T47D (cell line): ENCODE measurements at regions not wholly inside any gene's neighbourhood (a gene's known extent, or its start where the extent isn't known, plus 50 kb on each side); places are given as distances from the start of the nearest gene placed in this dataset.

Source experiments
- DNase-seq, 2 experiments: peaks; one replicate each; pipeline versions ENCODE4 v3.0.0 to v3.0.0-alpha.2; 2011 to 2012; ENCODE audit warnings: low read depth in 1 of 2, low spot score in 1 of 2
- JUND ChIP-seq: IDR thresholded peaks from 2 replicates; pipeline ENCODE4 v1.6.1; 2012; ENCODE audit warnings: low read depth
- in situ Hi-C: cut with HindIII; loops from 2 replicates; pipeline ENCODE4 v1.10.0; 2016; ENCODE audit warnings: low sequenced_read_pairs, low pct_unique_long_range_greater_than_20kb

DNA sequence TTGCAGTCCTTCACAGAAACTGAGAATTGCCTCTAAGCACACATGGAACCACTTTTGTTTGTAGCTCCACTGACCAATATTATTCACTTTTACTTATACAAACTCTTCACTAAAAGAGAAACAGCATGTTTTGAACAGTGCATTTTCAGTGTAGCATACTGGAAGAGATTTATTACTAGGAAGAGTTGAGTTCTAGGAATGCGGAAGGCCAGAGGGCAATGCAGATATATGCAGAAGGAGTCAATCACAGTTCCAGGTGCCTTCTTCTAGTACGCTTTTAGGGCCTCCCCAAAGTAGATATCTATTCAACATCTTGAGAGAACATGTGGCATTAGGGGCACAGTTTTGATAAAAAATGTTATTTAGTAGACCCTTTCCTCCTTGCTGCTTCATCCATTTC is 1654.0 kb upstream of the ZEB2 start:
- DNase-seq, result no peak
- in situ Hi-C loops, result no loop called here
- no peak for TF ChIP-seq JUND

DNA sequence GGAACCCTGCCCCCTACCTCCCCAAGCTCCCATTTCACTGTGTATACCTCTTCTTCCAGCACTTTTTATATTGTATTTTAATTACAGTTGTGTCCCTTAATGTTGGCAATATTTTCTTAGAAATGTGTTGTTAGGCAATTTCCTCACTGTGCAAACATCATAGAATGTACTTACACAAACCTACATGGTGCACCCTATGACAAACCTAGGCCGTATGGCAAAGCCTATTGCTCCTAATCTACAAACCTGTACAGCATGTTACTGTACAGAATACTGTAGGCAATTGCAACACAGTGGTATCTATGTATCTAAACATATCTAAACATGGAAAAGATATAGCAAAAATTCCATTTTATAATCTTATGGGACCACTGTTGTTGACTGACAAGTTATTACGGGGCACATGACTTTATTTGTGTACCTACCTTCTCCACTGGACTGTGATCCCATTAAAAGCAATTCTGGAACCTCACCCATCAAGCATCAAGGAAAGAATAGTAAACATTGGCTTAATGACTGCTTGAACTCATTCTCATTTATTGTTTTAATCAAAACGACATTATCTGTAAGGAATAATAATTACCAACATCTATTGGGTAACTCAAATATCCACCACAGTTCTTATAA is 1641.5 kb upstream of the ZEB2 start:
- in situ Hi-C loops, result no loop called here

GRCh38 chr2:146158072-146158674 is 1638.3 kb upstream of the ZEB2 start:
- TF ChIP-seq JUND, result no peak
- DNase-seq, result no peak
- in situ Hi-C loops, result no loop called here

More for the DNA sequence above, 1641.5 kb upstream of the ZEB2 start:
- no peak for TF ChIP-seq JUND
- no peak for DNase-seq

- in situ Hi-C loops, result no loop called here
- DNase-seq, result peak in 1 of 2 experiments; percentile 6
- TF ChIP-seq JUND, result no peak
Observed at GRCh38 chr2:146147448-146148012, 1627.6 kb upstream of the ZEB2 start.

DNA sequence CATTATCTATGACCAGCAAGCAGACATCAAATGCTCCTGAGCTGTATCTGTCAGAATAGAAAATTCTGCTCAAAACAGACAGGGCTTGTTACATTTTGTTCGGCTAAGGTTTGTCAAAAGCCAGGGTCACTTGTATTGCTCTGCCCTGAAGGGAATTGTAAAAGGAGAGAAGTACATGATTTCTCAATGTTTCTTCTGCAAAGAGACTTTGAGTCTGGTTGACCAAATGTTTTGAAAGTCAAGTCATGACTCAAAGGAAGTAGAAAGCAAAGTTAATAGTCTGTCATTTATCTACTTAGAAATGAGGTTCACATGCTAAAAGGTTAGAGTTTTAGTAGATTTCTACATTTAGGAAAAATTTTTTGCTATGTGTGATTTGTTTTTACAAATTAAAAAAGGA is 1624.1 kb upstream of the ZEB2 start:
- TF ChIP-seq JUND, result no peak
- no peak for DNase-seq
- in situ Hi-C loops, result no loop called here

DNA sequence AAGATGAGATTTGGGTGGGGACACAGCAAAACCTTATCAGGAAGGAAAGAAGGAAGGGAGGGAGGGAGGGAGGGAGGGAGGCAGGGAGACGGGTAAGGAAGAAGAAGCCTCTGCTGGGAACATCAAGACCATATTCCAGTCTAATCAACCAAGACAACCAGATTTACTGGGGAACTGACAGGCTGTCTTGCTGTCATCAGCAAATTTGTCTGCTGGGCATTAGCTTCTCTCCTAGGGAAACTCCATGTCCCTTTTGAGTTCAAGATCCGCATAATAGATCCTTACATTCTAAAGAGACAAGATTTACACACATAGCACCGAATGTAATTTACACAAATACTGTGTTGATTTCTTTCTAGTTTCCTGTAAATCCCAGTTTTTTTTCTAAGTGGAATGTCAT is 1618.9 kb upstream of the ZEB2 start:
- no peak for TF ChIP-seq JUND
- no peak for DNase-seq
- in situ Hi-C loops, result no loop called here

DNA sequence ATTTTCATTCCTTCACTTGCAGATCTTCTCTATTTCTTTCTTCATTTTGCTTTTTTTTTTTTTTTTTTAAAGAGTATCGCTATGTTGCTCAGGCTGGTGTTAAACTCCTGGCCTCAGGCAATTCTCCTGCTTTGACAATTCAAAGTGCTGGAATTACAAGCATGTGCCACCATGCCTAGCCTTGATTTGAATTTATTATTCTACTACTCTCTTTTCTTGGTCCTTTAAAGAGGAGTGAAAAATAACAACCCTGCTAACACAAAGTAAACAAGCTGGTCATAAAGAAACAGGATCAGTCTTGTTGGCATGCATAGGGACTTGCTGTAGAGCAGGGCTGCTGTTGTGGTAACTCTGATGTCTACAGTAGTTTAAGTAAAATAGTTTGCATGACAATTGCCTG is 1615.3 kb upstream of the ZEB2 start:
- in situ Hi-C loops, result no loop called here
- DNase-seq, result peak in 1 of 2 experiments; percentile 12
- no peak for TF ChIP-seq JUND

DNA sequence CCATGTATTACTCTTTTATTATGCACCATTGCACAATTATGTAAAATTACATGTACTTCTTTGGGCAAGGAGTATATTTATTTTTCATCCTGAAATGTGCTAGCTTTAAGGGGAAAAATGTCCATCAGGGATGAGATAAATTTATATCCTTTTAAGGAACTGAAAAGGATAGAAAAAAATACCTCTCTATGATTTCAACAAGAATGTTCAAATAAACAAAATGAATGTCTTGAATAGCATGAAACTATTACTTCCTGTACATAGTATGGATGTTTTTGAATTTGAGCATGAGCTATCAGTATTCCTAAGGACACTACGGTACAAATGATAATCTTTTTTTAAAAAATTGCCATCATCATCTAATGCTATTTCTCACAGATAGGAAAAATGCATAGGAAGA is 1611.9 kb upstream of the ZEB2 start:
- in situ Hi-C loops, result no loop called here
- no peak for TF ChIP-seq JUND
- DNase-seq, result no peak

DNA sequence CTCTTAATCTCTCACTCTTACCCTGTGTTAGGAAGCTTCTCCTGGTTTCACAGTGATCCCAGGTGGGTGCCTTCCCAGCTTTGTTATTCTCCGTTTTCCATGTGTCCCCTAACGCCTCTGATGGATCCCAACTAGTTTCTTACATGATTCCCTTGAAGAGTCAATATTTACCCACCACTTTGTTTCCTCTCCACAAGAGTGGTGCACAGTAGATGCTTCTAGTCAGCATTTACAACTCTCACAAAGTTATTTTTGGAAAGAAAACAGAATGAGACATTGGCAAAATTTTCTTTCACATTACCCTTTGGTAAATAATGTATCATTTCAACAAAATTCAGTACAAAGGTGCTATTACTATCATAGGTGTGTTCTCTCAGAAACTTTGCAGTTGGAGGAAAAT is 1611.1 kb upstream of the ZEB2 start:
- in situ Hi-C loops, result no loop called here
- TF ChIP-seq JUND, result no peak
- DNase-seq, result no peak

GRCh38 chr2:146130290-146130689 is 1610.4 kb upstream of the ZEB2 start:
- DNase-seq, result no peak
- TF ChIP-seq JUND, result no peak
- in situ Hi-C loops, result no loop called here

DNA sequence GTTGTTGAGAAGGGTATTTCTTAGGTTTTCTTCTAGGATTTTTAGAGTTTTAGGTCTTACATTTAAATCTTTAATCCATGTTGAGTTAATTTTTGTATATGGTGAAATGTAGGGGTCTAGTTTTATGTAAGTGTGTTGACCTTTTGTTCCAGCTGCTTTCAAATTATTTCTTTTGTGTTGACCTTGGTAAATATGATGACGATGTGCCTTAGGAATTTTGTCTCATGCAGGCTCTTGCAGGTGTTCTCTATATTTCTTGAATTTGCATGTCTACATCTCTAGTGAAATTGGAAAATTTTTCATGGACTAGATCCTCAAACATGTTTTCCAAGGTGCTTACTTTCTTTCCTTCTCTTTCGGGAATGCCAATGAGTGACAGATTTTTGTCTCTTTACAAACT is 1609.3 kb upstream of the ZEB2 start:
- no peak for TF ChIP-seq JUND
- in situ Hi-C loops, result no loop called here
- peak in 1 of 2 experiments; percentile 19 for DNase-seq

DNA sequence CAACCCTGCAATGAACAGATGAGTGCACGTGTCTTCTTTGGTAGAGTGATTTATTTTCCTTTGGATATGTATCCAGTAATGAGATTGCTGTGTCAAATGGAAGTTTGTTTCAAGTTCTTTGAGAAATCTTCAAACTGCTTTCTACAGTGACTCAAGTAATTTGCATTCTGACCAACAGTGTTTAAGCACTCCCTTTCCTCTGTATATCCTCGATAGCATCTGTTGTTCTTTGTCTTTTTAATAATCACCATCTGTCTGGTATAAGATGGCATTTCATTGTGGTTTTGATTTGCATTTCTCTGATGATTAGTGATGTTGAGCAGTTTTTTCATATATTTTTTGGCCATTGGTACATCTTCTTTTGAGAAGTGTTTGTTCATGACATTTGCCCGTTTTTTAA is 1608.3 kb upstream of the ZEB2 start:
- TF ChIP-seq JUND, result no peak
- DNase-seq, result no peak
- in situ Hi-C loops, result no loop called here

DNA sequence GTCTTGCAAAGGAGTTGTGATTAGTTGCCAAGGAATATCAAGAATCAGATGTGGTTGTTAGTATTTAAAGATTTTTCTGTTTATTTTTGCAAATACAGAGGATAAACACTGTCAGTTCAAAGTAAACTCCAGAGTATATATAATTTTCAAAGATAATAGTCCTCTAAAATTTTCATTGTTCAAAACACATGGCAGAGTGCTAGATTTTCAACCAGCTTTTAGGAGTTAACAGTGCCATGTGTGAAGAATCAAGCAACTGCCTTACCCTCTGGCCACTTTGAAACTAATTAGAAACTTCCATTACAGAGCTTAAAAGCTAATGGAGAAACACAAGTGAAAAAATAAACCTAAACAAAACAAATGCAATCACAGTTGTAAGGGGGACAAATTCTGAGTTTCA is 1605.6 kb upstream of the ZEB2 start:
- no peak for TF ChIP-seq JUND
- DNase-seq, result no peak
- in situ Hi-C loops, result no loop called here
